GOT3 (cell line): ENCODE measurements at regions not wholly inside any gene's neighbourhood (a gene's known extent, or its start where the extent isn't known, plus 50 kb on each side); places are given as distances from the start of the nearest gene placed in this dataset.

Source experiments
- DNase-seq: peaks from one replicate; lab custom pipeline; 2025; ENCODE audit warnings: mixed read lengths; lab: John Stamatoyannopoulos, UW

DNA sequence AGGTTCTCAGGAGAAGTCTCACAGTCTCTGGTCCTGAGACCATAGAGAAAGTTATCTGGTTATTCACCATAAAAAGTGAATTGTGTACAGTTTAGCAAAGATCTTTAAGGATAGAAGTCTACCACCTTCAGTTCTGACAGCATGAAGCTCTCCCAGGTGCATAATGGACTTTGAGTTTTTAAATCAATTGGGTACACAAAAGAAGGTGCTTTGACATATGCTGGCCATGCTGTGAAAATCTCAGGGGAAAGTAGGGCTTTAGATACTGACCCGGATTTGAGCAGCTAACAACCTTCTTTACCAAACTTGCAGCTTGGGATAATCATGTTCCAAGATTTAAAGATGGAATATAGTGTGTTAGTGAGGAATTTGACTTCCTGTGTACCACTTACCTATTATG is 264.2 kb downstream of the ZSWIM6 start:
- no peak for DNase-seq

DNA sequence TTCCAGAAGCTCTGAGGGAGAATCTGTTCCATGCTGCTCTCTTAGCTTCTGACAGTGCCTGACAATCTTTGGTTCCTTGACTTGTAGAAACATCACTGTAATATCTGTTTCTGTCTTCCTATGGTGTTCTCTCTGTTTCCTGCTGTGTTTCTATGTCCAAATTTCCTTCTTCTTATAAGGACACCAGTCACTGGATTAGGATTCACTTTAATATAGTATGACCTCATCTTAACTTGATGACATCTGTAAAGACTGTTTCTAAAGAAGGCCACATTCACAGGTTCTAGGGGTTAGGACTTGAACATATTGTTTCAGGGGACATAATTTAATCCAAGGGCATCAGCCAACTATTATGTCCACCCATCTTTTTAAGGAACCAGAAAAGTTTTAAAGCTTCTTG is 265.6 kb downstream of the ZSWIM6 start:
- no peak for DNase-seq

DNA sequence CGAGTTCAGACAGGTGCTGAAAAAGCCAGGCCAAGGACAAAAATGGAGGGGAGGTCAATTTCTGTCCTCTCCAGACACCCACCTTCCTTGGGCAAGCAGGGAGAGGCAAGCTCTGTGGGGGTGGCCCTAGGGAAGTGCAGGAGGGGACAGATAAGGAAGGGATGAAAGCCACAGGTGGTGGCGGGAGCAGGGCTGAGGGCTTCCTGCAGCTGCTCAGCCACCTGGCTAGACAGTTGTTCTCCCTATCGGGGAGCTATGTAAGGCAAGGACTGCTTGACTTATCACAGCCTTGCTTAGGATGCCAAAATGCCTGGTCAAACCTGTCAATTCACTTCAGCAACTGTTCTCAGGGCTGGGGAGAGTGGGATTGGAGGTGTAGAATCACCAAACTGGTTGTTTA is 266.1 kb downstream of the ZSWIM6 start:
- no peak for DNase-seq

DNA sequence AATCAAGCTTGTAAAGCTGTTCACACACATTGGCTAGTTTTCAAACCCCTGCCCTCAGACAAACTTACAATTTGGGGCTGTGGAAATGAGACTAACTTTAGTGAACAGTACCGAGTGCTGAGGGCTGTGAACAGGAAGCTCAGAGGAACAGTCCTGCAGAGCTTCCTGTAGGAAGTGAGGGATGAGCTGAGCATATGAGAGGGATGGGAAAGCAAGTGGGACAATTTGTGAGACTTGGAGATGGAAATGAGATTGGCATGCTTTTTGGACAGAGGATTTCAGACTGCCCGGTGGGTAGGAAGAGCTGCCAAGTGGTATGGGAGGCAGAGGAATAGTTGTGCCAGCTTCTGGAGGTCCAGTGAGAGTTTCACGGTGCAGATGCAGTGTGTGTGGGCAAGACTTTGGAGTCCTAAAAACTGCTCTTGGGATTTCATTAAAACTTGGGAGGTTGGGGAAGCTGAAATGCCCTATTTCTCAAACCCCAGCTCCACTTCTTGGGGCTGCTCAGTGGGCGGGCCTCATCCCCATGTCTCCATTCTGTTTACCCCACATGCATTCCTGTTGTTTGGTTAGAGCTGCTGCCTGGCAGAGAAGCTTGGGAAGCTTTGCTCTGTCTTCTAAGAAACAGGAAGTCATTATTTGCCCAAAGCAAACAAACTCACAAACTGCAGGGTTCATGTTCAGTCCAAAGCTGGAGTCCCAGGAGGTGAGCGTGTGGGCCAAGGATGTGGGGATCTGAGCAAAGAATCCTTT is 267.5 kb downstream of the ZSWIM6 start:
- DNase-seq: no peak

DNA sequence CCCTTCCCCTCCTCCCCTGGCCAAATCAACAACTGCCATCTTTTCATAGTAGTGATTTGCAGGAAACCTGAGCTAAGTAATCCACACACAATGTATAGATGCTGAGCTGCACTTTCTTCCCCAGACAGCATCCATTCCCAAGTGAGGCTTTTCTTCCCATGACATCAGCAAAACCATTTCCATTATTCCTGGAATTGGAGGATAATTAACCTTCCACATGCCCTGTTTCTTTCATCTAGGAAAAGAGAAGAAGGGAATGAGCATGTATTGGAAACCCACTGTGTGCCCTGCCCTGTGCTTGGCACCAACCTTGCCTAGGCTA is 268.0 kb downstream of the ZSWIM6 start:
- no peak for DNase-seq

DNA sequence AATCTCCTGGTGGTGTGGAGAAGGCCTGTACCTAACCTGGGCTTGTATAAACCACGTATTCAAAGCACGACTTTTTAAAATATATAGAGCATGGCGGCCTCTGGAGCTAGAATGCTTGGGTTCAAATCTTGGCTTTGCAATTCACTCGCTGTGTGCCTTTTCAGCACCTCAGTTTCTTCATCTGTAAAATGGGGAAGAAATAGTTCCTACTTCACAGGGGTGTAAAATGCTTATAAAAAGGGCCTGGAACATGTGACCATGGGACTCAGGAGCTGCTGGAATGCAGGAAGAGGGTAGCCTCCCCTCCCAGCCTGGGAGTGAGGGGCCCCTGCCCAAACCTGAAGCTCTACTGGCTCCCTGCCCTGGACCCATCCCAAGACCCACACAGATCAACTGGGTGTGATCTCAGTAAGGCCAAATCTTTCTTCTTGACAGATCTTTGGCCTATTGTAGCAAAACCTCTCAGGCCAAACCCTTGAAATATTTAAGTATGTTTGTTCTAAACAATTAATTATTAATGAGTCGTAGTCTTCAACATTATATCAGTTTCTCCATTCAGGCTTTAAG is 269.0 kb downstream of the ZSWIM6 start:
- DNase-seq: no peak

DNA sequence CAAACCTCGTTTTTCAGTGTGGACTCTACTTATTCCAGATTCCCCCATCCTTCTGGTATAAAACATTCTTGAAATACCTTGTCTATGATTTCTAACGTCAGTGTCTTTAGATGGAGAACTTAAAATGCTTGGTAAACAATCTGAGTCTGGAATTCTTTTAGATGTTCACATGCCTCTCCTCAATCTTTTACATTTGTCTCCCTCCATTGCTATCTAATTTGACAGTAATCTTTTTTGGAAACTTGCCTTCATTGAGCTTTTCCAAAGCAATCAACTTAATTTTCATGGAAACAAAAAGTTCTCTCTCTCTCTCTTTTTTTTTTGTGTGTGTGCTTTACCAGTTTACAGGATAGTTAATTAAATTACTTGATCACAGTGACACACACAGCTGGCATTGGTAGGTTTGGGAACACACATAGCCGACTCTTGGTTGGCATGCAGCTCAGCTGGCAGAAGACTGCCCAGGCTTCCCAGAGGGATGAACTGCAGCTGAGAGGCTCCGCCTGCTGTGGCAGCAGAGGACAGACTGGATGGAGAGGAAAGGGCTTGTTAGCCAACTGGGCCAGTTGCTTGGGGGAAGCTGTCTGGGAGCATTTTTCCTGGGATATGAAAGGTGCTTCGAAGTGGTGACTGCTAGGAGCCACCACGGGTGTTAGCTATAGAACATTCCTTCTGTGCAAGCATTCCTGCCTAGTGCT is 271.3 kb downstream of the ZSWIM6 start:
- no peak for DNase-seq

DNA sequence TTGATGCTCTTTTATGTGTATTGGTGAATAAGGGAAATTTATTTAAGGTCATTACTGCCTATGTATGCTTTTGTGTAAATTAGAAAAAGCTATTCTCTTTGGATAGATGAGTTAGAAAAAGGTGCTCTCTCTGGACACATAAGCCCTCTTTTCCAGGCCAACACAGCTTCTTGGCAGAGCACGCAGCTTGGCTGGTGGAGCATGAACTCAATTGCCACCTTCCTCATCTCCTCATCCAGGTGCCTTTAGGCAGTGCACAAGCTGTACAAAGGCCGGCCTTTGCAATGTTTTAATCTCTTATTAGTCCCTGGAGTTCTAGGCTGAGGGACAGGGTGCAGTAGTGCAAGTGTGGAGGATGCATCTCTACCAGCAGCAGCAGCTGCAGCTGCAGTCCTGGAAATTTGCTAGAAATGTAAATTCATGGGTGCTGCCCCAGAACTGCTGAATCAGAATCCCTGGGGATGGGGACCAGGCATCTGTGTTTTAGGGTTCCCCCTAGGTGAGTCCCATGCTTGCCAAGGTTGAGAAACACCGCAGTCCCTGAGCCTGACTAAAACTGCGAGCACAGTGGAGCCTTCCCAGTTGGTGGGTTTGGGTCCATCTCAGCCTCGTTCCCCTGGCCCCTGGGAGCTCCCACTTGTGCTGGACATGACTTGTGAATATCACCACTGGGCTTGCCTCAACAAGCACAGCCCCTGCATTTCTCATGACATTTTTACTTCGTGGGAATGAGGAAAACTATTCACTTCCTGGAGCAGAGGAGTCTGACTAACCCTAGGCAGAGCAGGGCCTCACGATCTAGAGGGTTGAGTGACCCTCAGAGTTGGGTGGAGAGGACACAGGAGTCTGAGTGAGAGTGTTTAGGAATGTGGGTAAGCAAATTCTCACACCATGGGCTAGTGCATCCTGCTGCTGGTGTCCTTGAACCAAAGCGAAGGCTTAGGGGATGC is 272.3 kb downstream of the ZSWIM6 start:
- no peak for DNase-seq

DNA sequence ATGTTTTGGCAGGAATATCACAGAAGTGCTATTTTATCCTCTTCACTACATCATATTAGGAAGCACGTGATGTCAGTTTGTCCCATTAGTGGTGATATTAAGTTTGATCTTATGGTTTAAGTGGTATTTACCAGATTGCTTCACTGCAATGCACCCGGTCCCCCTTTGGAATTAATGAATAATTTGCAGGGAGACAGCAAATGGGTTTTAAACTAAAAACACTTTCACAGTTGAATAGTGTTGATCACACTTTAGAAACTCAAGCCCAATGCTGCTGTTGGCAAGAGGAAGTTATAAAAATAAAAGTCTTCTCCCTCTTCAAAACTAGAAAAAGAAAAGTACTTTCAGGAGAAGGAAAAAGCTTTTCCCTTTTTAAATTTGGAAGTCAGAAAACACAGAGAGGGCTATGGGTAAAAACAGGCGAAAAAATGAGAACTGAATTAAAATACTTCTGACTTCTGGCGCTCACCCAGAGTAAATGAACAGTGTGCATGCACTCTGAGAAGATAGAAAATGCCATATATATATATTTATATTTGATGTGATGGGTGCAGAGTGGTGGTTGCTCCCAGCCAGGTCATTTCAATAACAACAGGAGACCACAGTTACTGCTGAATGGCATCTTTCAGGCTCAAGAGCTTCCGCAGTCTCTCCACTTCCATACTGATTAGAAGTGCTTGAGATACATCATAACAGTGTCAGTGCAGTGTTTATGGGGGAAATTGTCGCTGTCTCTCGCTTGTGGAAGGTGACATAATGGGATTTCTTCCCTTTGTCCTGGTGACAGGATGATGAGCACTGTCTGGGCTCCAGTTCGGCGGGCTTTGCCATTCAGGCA is 278.0 kb downstream of the ZSWIM6 start:
- no peak for DNase-seq

DNA sequence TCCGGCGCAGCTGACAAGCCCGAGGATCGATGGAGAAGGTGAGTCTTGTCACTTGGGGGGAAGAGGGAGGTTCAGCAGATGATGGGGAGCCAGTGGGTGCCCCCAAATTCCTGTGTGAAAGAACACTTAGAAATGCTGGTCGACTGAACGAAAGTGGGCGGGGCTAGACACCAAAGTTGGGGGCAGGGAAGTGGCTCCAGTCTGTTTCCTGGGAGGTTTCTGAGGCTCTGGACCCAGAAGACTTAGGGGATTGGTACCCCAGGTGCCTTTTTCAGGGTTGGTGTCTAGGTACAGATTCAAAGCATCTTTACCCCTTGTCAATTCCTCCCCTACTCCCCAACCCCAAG is 278.6 kb downstream of the ZSWIM6 start:
- no peak for DNase-seq

DNA sequence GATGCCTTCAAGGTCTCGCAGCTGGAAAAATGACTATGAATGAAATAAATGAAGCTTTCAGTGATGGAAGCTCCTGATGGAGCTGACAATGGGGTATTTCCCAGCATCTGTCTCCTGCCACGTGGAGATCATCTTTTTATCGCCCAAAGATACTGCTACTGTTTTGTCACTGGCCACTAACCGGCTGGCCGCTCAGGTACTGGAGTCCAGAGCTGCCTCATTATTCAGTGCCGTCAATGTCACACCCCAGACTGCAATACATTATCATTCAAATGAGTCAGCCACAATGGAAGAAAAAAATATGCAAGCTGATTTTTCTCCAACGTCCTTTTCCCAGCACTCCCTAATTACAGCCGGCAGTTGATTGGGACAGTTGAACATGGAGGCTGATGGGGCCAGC is 280.4 kb downstream of the ZSWIM6 start:
- DNase-seq: no peak

DNA sequence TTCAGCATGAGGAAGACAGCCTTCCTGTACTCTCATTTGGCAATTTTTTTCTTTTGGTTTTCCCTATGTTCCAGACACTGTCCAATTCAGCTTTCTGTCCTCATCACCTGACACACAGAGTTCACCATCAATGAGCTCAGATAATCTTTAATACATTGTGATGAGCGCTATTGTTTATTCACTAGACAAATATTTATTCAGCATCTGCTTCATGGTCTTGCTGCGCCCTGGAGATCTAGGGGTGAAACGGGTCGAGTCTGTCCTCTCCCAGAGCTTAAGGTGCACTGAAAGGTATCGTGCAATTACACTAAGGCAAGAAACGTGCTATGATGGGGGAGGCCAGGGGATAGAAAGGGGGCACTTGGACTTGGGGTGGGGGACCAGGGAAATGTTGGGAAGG is 281.6 kb downstream of the ZSWIM6 start:
- no peak for DNase-seq

DNA sequence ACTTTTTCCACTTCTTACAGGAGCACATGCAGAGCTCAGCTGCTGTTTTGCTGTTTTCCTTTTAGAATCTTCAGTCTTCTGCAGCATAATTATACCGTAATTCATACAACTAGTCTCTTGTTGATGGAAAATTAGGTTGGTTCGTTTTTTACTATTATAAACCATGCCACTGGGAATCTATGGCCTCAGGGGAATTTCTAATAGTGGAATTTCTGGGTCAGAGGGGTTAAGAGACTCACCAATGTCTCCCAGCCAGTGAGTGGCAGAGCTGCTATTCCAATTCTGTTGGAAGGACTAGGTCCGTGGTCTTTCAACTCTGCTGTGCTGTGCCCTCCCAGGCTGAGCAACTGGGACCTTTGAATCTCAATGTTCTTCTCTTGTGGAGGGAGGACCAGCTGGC is 282.5 kb downstream of the ZSWIM6 start:
- no peak for DNase-seq

DNA sequence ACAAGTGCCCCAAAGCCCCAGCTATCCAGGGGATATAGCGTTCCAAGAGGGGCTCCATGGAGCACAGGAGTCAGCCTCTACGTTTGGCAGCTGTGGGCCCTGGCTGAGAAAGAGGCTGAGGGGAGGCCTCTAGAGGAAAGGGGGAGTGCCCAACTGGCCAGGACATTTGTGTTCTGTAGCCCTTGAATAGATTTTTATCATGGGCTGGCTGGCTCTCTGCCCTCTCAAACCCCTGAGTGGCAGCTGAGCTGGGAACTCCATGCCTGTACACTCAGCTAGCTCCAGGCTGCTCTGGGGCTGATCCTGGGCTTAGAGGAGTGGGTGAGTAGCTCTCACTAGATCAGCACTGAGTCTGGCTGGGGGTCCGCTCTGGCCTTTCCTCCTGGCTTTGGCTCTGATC is 285.0 kb downstream of the ZSWIM6 start:
- no peak for DNase-seq

DNA sequence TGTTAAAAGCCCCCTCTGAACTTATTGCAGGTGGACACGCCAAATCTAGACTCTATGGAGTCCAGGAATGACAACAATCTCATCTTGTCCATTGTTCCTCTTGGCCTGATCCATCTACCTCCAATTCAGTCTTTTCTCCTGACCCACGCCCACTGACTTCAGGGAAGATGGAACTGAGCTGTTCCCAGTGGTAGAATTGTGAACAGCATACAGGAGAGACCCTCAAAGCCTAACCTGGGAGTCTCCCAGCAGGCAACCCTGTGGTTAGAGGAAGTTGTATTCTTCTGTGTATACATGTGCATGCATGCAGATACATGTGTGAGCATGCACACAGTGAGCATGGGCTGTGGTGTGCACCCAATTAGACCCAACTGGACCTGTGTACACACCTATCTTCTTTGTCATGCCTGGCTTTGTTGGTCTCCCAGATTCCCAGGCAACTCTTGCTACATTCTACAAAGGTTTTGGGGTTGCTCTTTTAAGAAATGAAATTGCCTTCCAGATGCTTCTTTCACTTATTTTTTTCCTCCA is 286.0 kb downstream of the ZSWIM6 start:
- no peak for DNase-seq

DNA sequence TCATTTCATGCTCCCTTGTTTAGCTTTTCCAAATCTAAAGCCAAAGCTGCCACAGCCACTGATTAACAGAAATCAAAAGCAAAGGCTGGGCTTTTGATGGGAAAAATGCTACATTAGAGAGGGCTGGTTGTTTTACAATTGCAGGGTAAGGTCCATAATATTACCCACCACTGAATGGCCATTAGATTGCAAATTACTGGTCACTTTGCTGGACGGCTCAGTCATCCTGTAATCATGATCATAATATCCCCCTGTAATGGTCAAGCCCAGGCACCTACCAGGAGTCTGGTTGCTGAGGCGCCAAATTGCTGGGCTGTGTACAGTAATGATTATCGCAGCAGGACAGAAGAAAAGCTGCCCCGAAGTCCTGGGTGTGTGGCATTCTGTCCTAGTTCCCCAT is 286.5 kb downstream of the ZSWIM6 start:
- DNase-seq: no peak

DNA sequence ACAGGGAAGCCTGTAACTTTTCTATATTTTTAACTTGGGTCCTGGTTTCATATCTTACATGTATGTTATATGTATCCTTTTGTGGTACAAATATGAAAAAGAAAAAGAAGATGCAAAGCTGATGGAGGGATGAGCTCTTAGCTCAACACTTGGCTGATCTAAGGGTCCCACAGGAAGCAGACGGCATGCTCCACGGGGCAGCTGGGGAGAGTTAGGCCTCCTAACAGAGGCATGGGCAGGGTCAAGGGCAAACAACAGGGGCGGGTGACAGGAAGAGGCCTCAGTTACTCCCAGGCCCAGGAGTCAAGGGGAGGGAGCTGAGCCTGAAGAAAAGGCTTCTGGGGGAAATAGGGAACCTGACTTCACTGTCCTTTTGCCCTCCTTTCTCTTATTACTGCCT is 287.2 kb downstream of the ZSWIM6 start:
- DNase-seq: no peak

DNA sequence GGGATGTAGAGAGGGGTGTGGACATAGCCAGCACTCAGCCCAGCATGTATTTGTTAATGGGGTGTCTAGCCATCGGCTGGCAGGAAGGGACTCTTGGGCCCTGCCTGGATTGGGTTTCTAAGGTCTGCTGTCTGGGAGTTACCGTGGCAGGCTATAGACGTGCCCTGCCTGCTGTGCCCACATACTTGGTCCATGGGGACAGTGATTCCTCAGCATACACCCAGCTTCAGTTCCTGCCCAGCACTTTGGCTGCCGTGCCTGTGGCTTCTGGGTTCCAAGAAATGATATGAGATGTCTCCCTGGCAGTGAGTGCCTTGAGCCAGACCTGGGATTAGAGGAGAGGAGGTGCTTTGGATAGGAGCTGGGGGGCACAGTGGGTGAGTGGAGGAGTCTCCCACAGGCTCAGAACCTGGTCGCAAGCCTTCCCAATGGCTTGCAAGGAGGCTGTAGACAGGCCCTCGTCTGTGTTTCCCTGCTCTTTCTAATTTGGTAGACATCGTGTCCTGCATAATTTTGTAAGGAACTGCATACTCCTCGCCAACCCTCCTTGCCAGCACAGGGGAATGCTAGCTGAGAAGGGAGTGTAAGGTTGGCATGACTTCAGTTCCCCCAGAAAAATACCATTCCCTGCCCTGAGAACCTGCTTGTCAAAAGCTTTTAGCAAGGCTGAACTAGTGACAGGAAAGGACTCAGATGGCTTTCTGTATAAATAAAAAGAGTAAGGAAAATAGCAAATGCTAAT is 287.9 kb downstream of the ZSWIM6 start:
- DNase-seq: no peak

DNA sequence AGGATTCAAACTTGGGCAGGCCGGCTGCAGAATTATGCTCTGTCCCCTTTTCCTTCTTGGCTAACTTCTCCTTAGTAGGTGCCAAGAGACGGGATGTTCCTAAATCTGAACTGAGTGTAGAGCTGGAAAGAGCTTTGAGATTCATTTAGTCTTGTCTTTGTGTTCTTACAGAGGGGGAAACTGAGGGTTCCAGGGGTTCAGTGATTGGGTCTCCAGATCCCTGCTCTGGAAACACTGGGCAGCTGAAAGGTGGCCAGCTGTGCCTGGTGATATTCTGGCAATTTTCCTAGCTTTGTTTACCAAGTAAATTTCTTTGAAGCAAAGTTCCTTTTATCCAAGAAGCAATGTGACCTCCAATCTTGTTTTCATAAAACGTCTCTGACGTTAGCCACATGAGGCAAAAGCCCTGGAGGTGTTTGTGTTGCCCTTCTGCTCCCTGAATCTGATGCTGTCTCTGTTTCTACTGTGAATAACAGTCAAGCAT is 288.7 kb downstream of the ZSWIM6 start:
- no peak for DNase-seq

DNA sequence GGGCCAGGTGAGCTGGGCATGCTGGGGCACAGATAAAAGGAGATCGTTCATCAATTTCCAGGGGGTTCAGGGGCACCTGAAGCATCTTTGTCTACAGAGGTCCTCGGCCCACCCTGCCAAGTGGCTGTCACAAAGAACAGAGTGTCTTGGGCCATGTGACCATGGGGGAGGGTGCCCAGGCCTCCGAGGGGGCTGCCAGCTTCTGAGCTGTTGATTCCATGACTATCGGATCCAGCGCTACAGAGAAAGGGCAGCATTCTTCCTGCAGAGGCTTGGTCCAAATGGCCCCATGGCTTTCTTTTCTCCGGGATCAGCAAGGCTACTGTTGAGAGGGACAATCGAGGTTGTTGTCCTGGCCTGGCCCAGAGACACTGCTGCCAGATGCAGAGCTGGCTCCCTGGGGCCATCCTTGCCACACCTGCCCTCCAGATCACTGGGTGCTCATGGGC is 289.2 kb downstream of the ZSWIM6 start:
- no peak for DNase-seq
